Left lobe of liver (tissue), 2 donors: ENCODE measurements at regions not wholly inside any gene's neighbourhood (a gene's known extent, or its start where the extent isn't known, plus 50 kb on each side); places are given as distances from the start of the nearest gene placed in this dataset.
A peak's percentile ranks its signal among the peaks of the same experiment; 100 is the strongest.

ENCODE experiments used
- ATAC-seq: fragments of 200-7000 bp; cut with Tn5 transposase; one replicate; pipeline ENCODE4 v1.9.1; 2020; ENCODE audit warnings: mild to moderate bottlenecking, moderate library complexity
- DNase-seq: peaks from one replicate; pipeline ENCODE4 v3.0.0-alpha.2; 2020; ENCODE audit warnings: low spot score
- donor health status: DM: no; HTN: no; CAD: no; lungs with moderate emphysema.
- donor health status: DM: no; HTN: yes; CAD: no.

- ATAC-seq (no peak), DNase-seq (no peak)
Measured at GRCh38 chr3:66797889-66798560, 200.1 kb upstream of the KBTBD8 start.

- DNase-seq (no peak), ATAC-seq (no peak)
Measured at GRCh38 chr3:66800941-66801545, 197.1 kb upstream of the KBTBD8 start.

GRCh38 chr3:66803206-66803605, 194.9 kb upstream of the KBTBD8 start:
- no peak for DNase-seq
- ATAC-seq, result no peak

GRCh38 chr3:66803721-66804695, 194.1 kb upstream of the KBTBD8 start:
- no peak for DNase-seq
- ATAC-seq, result no peak

GRCh38 chr3:66808891-66809594, 189.1 kb upstream of the KBTBD8 start:
- peak; percentile 86 for DNase-seq
- peak; percentile 94 for ATAC-seq

GRCh38 chr3:66809595-66809958, 188.5 kb upstream of the KBTBD8 start:
- ATAC-seq (peak; percentile 60), DNase-seq (peak; percentile 50)

- DNase-seq (no peak), ATAC-seq (no peak)
Measured at GRCh38 chr3:66812136-66812535, 186.0 kb upstream of the KBTBD8 start.

GRCh38 chr3:66812741-66813140, 185.4 kb upstream of the KBTBD8 start:
- ATAC-seq, result no peak
- no peak for DNase-seq

GRCh38 chr3:66816090-66816761, 181.9 kb upstream of the KBTBD8 start:
- ATAC-seq (peak; percentile 84), DNase-seq (no peak)

GRCh38 chr3:66817951-66818557, 180.1 kb upstream of the KBTBD8 start:
- DNase-seq, result no peak

GRCh38 chr3:66819993-66820501, 178.1 kb upstream of the KBTBD8 start:
- DNase-seq (no peak), ATAC-seq (peak; percentile 42)

More at GRCh38 chr3:66817951-66818557, 180.1 kb upstream of the KBTBD8 start:
- ATAC-seq, result no peak

GRCh38 chr3:66822186-66823008, 175.7 kb upstream of the KBTBD8 start:
- DNase-seq, result peak; percentile 82

GRCh38 chr3:66823009-66823397, 175.1 kb upstream of the KBTBD8 start:
- ATAC-seq (peak; percentile 46), DNase-seq (peak; percentile 61)

More at GRCh38 chr3:66822186-66823008, 175.7 kb upstream of the KBTBD8 start:
- ATAC-seq, result peak; percentile 78

- no peak for DNase-seq
- no peak for ATAC-seq
Measured at GRCh38 chr3:66823532-66823931, 174.6 kb upstream of the KBTBD8 start.

GRCh38 chr3:66825375-66825774, 172.7 kb upstream of the KBTBD8 start:
- DNase-seq (peak; percentile 70), ATAC-seq (peak; percentile 54)

- DNase-seq (no peak), ATAC-seq (peak; percentile 29)
Measured at GRCh38 chr3:66827726-66828125, 170.4 kb upstream of the KBTBD8 start.

- ATAC-seq, result peak; percentile 76
Measured at GRCh38 chr3:66828303-66828702, 169.8 kb upstream of the KBTBD8 start.

GRCh38 chr3:66830301-66830700, 167.8 kb upstream of the KBTBD8 start:
- ATAC-seq, result no peak
- no peak for DNase-seq

More at GRCh38 chr3:66828303-66828702, 169.8 kb upstream of the KBTBD8 start:
- peak; percentile 58 for DNase-seq

- no peak for ATAC-seq
- DNase-seq, result no peak
Measured at GRCh38 chr3:66831931-66832330, 166.2 kb upstream of the KBTBD8 start.
